ENCODE measurements at regions not wholly inside any gene's neighbourhood (a gene's known extent, or its start where the extent isn't known, plus 50 kb on each side); places are given as distances from the start of the nearest gene placed in this dataset.

- TF ChIP-seq, protein P1, sequence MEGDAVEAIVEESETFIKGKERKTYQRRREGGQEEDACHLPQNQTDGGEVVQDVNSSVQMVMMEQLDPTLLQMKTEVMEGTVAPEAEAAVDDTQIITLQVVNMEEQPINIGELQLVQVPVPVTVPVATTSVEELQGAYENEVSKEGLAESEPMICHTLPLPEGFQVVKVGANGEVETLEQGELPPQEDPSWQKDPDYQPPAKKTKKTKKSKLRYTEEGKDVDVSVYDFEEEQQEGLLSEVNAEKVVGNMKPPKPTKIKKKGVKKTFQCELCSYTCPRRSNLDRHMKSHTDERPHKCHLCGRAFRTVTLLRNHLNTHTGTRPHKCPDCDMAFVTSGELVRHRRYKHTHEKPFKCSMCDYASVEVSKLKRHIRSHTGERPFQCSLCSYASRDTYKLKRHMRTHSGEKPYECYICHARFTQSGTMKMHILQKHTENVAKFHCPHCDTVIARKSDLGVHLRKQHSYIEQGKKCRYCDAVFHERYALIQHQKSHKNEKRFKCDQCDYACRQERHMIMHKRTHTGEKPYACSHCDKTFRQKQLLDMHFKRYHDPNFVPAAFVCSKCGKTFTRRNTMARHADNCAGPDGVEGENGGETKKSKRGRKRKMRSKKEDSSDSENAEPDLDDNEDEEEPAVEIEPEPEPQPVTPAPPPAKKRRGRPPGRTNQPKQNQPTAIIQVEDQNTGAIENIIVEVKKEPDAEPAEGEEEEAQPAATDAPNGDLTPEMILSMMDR (IDR thresholded peaks at IDR 0.05), result no peak
- TF ChIP-seq ZFX (IDR thresholded peaks at IDR 0.05; ENCODE audit: borderline replicate concordance), result no peak
These were observed 200.8 kb upstream of the GIMD1 start for GRCh38 chr4:106569146-106570031.
